ENCODE measurements at regions not wholly inside any gene's neighbourhood (a gene's known extent, or its start where the extent isn't known, plus 50 kb on each side); places are given as distances from the start of the nearest gene placed in this dataset.
A peak's percentile ranks its signal among the peaks of the same experiment; 100 is the strongest.

DNA sequence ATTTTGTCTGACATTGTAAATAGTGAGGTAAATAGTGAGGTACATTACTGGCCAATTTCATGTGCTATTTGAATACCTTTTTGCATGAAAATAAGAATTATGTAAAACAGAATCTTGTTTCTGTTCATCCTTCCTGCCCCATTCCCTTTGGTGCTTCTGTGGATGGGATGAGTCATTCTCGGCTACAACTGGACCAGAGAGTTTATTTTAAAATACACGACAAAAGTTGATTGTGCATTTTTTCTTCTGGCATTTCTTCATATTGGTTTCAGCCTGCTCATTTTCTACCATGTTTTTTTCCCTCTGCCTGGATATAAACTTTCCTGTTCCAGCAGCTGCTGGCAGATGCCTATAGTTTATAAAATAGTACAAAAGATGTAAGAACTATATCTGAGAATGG is 107.5 kb downstream of the CYSLTR2 start:
- DNase-seq = no peak

DNA sequence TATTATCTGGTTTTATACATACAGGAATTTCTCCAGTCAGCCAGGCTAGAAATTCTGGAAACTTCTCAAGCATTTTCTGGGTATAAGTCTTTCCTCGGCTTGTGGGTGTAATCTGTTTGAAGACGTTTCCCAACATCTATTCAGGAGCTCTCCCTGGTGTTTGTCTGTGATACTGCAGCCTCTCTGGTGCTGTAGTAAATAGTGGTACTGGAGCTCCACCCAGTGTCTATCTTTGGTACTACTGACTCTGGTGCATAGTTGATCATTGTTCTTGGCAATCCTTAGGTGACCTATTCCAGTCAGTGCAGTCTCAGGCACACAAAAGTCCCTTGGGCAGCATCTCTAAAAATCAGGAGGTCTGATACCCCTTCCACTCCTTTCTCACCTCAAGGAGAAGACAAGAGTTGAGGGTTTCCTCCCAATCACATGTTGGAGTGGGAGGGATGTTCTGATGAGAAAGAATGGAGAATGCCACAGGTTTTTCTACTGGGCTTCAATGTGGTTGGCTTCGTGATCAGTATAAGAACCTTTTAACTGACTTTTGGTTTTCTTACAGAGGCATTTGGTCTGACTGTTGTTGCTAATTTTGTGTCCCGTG is 115.5 kb downstream of the CYSLTR2 start:
- peak; percentile 39 to 83 (median 76) for DNase-seq

DNA sequence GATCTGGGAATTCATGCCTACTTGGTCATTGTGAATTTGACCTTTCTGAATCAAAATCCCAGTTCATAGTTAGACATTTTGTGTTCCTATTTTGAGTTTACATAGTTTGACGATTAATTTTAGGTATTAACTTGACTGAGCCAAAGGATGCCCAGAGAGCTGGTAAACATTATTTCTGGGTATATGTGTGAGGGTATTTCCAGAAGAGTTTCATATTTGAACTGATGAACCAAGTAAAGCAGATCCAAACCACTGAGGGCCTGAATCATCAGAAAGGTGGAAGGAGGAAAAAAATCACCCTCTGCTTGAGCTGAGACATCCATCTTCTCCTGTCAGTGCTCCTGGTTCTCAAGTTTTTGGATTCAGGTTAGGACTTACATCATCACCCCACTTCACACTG is 116.6 kb downstream of the CYSLTR2 start:
- DNase-seq = peak in 1 of 5 donors; percentile 11

DNA sequence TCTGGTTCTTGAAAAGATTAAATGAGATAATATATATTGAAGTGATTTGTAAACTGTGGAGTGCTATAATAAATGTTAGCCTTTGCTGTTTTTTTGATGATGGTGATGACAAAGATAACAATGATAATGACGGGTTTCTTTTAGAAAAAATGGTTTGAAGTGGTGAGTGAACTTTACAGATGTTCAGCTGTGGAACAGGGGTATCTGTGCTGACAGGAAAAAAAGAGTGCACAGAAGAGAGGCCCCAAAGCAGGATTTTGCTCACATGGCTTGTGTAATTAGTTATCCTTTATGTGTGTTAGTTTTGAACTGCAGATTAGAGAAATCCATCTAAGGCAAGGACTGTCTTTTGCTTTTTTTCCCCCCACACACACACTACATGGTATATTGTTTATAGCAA is 119.2 kb downstream of the CYSLTR2 start:
- no peak for DNase-seq

DNA sequence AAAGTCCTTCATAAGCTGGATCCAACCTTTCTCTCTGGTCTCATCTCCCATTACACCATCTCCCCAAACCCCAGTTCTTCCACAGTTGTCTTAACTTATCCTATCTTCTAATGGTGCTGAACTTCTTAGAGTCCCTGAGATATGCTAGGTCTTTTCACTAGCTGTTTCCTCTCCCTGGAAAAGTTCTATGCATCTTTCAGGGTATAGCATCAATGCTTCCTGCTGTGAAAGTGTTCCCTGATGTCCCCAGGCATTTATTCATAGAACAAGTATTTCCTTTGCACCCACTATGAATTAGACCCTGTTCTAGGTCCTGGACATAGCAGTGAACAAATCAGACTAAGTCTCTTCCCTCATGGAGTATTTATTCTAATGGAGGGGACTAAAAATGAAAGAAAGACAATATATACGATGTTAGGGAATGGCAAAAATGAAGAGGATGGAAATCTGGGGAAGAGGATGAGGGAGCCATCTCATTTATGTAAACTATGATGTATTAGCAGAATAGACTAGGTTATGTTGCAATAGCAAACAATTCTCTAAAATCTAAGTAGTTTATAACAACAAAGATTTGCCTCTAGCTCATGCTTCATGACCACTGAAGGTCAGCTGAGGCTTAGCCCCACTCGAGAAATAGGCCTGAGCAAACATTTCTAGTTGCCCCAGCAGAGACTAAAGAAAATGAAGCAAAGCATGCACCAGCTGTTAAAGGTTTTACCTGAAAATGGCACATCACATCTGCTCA is 120.0 kb downstream of the CYSLTR2 start:
- no peak for DNase-seq

DNA sequence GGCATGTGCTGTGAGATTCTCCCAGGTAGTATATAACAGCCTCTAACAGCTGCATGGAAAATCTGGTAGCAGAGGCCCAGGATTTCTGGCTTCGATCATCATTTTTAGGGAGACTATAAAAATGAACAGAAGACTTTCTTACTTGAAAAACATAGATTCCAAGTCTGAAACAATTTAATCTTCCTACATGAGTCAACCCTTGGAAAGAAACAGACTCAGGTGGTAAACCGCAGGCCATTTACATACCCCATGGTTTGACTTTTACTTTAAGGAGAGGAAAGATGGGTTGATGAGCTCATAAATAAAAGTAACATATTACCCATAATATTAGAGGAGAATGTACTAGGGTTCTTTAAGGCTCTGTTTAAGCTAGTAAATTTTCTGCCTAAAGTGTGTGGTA is 121.6 kb downstream of the CYSLTR2 start:
- no peak for DNase-seq

DNA sequence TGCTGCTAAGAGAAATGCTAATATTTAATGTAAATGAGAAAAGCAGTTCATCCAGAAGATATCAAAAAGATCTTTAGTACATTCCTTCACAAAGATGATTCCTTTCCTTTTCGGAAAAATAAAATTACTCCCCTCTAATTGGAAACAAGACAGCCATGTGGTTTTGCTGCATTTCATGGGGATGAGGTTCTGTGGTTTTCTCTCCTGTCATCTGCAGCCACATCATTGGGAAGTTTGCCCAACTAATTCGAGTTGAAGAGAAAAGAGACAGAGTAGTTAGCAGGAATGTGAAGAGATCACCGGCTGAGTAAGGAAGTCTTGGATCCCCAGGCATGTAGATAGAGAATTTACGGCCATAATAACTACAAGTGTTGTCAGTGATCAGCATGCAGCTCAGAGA is 122.1 kb downstream of the CYSLTR2 start:
- DNase-seq = no peak

DNA sequence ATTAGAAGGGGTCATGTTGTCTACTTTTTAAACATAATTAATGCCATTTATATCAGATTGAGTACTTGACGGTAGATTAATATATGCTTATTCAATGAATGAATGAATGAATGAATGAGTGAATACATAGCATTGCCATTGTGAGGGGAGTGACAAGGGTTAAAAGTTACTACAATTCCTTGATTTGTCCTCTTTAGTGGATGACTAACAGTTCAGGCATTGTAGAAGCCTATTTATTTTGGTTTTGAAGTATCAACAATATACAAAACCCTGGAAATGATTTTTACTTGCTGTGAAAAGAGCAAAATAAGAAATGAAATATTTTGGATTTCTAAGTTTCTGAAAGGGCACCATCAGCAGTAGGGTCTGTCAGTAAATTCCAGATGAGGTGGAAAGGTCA is 122.7 kb downstream of the CYSLTR2 start:
- no peak for DNase-seq

DNA sequence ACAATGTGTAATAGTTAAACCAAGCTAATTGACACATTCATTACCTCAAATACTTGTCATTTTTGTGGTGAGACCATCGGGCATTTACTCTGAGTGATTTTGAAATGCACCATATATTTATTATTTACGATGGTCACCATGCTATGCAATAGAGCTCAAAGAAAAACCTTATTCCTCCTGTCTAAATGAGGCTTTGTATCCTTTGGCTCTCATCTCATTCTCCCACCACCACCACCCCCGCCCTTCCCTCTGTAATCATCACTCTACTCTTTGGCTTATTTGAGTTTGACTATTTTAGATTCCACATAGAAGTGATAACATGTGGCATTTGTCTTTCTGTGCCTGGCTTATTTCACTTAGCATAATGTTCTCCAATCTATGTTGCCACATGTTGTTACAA is 124.9 kb downstream of the CYSLTR2 start:
- no peak for DNase-seq

DNA sequence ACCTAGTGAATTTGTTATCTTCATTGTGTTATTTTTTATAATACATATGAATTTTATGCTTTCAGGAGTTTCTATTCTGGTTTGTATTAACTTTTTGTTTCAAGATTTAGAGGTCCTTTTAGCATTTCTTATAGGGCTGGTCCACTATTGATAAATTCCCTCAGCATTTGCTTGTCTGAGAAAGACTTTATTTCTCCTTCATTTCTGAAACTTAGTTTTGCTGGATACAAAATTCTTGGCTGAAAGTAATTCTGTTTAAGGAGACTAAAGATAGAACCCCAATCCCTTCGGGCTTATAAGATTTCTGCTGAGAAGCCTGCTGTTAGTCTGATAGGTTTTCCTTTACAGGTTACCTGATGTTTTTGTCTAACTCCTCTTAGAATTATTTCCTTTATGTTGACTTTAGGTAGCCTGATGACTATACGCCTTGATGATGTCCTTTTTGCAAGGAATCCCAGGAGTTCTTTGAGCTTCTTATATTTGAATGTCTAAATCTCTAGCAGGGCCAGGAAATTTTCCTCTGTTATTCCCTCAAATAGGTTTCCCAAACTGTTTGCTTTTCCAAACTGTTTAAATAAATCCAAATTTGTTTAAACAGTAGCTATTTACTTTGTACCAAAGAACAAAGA is 127.1 kb downstream of the CYSLTR2 start:
- DNase-seq = no peak

DNA sequence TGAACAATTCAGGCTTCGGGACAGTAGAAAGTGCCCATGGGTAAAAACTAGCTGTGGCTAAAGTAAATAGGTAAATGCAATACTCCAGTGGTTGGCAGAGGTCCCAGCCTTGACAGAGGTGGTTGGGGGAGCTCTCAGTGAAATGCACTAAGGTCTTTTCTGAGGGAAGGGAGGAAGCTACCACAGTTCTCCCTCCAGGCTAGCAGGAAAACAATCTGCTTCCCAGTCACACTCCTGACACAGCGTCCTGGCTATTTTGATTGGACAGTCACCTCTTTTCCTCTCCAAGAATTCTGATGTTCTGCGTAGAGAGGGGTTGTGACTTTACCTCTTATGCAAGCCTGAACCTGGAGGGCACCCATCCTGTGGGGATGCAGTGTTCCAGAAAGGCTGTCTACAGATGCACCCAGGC is 128.7 kb downstream of the CYSLTR2 start:
- DNase-seq = no peak

DNA sequence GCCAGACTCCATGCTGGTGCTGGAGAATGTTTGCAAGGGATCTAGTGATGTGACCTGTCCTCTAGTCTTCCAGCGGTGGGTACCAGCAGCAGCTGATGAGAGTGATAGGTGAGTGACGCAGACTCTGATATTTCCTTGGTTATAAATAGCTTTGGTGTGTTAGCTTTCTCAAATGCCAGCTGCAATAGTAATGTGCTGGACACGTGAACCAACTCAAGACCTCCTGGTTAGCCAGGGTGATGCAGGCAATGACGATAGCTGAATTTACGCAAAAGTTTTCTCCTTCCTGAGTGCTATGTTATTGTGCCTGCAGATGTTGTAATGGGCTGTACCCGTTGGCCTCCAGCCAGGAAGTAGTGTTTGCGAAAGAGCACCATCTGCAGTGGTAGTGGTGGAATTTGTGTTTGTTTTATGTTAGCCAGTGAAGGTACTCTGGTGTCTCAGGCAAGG is 129.5 kb downstream of the CYSLTR2 start:
- DNase-seq = no peak

DNA sequence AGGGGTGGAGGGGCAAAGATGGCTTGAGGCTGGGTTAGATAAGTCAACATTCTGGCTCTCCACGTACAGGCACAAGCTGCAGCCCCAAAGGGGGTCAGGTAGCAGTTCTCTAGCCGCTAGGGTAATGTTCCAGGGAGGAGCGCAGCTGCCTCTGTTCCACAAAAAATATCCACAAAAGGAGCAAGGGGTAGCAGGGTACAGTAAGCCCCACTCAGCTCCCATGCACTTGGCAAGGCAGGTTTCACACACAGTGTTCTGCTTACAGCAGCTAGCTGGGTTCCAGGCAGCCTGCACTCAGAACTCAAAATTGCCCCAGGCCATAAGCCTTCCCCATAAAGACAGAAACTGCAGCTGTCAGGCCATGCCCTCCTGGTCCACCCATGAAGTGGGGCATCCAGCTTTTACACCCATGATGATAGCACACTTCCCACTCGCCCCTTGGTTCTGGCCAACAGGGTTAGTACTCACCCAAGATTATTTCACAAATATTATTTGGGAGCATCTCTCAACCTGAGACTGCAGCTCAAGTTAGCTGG is 130.0 kb downstream of the CYSLTR2 start:
- no peak for DNase-seq

DNA sequence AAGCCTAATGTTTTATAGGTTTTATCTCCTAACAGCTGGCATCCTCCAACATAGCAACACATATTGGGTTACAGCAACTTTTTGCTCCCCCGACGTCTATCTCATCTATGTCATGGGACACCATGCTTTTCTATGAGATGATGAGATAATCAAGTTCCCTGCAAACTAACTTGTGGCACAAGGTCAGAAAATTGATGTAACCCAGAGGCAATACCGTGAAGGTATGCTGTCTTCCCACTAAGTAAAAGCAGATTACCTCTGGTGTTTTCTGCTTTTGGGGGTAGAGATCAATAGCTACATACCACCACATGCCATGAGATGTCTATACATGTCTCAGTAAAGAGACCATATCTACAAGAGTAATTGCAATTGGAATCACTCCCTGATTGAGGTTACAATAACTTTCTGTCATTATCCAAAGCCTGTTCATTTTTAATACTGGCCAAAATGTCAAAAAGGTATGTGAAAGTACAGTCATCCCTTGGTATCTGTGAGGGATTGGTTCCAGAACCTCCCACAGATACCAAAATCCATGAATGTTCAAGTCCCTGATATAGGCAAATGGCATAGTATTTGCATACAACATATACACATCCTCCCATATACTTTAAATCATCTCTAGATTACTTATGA is 131.3 kb downstream of the CYSLTR2 start:
- DNase-seq = no peak

DNA sequence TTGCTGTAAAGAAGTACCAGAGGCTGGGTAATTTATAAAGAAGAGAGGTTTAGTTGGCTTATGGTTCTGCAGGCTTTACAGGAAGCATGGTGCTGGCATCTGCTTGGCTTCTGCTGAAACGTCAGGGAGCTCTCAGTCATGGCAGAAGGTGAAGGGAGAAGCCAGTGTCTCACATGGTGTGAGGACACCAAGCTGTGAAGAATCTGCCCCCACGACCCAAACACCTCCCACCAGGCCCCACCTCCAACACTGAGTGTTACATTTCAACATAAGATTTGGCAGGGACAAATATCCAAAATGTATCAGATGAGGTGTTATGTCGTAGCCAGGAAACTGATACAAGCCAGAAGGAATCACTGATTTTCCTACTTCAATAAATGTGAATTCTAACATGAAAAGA is 136.5 kb downstream of the CYSLTR2 start:
- no peak for DNase-seq

DNA sequence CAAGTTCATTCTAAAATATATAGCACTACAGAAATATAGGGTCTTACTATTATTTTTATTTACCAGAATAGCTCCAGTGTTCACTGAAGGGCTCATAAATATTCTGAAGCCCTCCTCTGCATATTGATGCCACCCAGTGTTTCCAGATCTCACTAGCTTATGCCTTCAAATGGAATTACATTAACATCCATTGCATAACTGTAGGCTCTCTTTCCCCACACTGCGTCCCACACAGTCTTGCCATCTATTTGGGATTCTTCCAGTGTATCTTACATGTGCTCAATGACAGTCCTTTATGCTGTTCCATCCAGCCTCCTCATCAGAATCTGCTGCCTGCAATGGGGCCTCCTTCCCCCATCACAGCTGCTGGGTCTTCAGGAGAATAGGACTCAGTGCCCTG is 137.2 kb downstream of the CYSLTR2 start:
- no peak for DNase-seq

DNA sequence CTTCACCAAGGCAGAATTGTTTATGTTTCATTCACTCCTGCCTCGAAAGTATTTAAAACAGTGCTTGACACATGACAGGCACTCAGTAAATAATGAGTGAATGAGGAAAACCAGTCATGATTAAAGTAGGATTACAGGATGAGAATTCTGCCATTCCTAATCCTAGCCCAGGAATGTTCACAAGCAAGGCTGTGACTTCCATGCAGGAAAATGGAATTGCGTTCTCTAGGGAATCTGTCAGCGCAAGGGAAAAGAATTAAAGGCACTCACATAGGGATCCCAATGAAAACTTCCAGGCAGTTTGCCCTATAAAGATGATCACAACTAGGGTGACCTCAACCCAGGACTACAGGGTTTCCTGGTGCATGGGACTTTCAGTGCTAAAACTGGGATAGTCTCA is 143.4 kb downstream of the CYSLTR2 start:
- no peak for DNase-seq

DNA sequence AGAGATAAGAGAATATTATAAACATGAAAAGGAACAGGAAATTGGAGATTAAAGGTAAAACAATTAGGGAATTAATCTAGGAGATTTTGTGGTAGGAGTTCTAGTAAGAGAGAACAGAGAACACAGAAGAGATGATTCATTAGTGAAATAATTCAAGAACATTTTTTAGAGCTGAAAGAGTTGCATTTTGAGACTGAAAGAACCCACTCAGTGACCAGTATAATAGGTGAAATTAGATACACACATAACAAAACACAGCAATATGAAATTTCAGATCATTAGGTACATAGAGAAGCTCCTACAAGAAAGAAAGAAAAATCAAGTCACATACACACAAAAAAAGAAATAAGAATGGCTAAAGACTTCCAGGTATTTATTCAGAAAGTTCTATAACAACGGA is 144.0 kb downstream of the CYSLTR2 start:
- DNase-seq = no peak

DNA sequence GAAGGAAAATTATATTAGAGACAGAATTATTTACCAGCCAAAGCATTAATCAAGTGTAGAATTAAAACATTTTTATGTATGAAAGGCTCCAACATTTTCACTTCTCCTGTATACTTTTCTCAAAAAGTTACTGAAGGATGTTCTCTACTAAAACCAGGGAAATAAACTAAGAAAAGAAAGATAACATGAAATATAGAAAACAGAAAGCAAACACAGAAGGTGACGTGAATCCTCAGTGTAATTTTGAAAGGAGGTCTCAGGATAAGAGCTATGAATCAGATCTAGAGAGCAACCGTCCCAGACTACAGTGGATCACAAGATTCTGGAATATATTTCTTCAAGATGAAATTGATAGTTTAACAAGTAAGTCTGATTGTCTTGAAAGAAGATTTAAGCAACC is 144.5 kb downstream of the CYSLTR2 start:
- DNase-seq = no peak

DNA sequence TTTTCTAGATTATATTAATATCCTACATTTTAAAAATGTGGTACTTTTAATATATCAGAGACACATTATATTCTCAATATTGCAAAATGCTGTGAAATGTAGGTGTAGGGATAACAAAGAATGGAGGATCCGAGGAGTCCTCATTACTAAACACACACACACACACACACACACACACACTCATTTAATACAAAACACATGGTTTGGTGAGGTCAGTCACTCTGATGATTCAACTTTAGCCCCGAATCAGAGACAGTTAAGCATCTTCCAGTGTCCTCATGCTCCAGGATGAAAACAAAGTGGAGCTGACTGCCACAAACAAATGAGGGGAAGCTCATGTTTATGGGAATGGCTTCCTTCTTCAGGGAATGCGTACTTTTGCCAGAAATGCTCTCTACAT is 147.5 kb downstream of the CYSLTR2 start:
- no peak for DNase-seq

DNA sequence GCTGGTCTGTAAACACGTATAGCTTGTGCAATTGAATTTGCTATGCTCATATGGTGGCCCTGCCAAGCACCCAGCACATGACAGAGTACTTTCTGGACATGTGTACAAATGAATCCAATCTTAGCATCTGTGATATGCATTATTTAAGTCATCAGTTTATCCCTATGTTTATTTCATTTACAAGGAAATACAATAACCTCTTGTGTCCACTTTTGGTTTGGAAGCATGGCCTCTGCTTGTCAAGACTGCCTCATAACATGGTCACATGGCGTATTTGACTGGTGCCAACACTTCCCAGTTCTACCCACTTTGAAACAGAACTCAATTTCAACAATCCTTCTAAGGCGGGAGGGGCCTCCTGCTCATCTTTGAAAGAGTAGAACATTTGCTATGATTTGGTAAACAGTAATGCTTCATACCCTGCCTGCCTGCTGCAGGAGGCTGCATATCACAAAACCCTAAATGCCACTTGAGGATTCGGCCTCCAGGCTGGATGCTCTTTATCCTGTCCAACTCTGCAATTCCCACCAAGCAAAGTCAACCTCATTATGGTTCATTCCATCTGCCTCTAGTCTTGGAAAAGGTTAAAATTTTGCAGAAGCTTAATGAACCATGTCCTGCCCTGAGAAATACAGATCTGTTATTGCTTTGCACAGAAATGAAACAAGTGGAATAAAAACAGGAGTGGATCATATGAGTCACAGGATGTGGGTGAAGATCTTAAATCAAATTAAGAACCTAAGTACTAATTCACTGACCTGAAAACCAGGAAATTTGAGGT is 151.3 kb downstream of the CYSLTR2 start:
- DNase-seq = peak in 1 of 5 donors; percentile 81

DNA sequence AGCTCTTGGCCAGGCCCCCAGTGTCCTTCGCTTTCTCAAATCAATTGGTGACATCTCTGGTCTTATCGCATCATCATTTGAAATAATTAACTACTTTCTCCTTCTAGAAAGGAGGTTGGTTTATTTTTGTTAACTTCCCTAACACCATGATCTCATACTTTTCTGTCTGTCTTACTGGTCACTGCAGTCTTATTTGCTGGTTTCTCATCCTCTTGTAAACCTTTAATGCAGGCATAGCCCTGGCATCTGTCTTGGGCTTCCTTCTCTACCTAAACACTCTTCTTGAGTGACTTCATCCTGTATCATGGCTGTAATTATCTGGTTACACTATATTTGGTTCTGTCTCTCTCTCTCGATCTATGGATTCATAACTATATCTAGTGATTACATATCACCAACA is 152.8 kb downstream of the CYSLTR2 start:
- DNase-seq = no peak

DNA sequence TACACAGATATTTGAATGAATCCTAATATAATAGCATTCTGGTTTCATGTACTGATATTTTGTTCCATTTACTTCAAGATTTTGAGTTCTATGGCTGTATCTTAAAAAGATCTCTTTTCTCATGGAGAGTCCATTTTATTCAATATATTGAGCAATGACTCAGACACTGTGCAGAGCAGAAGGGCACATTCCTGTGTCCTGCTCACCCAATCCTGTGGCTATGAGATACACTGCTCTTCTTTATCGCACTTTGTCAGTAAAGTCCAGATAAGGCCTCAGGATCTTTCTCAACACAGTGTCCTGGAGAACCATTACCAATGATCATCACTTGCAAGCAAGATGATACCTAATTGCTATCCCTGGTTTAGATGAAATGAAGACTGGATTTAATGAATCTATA is 155.0 kb downstream of the CYSLTR2 start:
- no peak for DNase-seq

Measured in T-helper 1 cell (primary cell).